Trophoblast cell (in vitro differentiated cells and primary cell): ENCODE measurements at regions not wholly inside any gene's neighbourhood (a gene's known extent, or its start where the extent isn't known, plus 50 kb on each side); places are given as distances from the start of the nearest gene placed in this dataset.

Experiments used
- DNase-seq, 2 donors: peaks; one replicate each; pipeline ENCODE4 v3.0.0-alpha.2; 2016
- H2AFZ ChIP-seq: 2 replicates; pipeline ENCODE4 v1.6.1; 2013; ENCODE audit warnings: low read length, moderate library complexity, mild to moderate bottlenecking; ENCODE audit not compliant: insufficient read depth, poor library complexity
- H2AK5ac ChIP-seq: 2 replicates; pipeline ENCODE4 v1.6.1; 2013; ENCODE audit warnings: mild to moderate bottlenecking, low read length
- H2BK120ac ChIP-seq: 2 replicates; pipeline ENCODE4 v1.6.1; 2013; ENCODE audit warnings: low read length, mild to moderate bottlenecking, moderate library complexity; ENCODE audit not compliant: insufficient read depth, poor library complexity
- H2BK12ac ChIP-seq: 2 replicates; pipeline ENCODE4 v1.6.1; 2013; ENCODE audit warnings: mild to moderate bottlenecking, low read length, moderate library complexity
- H2BK5ac ChIP-seq: 2 replicates; pipeline ENCODE4 v1.6.1; 2013; ENCODE audit warnings: low read length, low read depth, moderate library complexity, mild to moderate bottlenecking; ENCODE audit not compliant: poor library complexity
- H3K14ac ChIP-seq: 2 replicates; pipeline ENCODE4 v1.6.1; 2013; ENCODE audit warnings: mild to moderate bottlenecking, low read length
- H3K18ac ChIP-seq: 2 replicates; pipeline ENCODE4 v1.6.1; 2013; ENCODE audit warnings: mild to moderate bottlenecking, low read length
- H3K23ac ChIP-seq: 2 replicates; pipeline ENCODE4 v1.6.1; 2013; ENCODE audit warnings: low read length
- H3K27ac ChIP-seq: 2 replicates; pipeline ENCODE4 v1.5.1; 2013; ENCODE audit warnings: low read depth, mild to moderate bottlenecking, inconsistent platforms, low read length, moderate library complexity
- H3K27me3 ChIP-seq: 2 replicates; pipeline ENCODE4 v1.6.1; 2013; ENCODE audit warnings: inconsistent platforms, mild to moderate bottlenecking, low read length, moderate library complexity; ENCODE audit not compliant: insufficient read depth
- H3K36me3 ChIP-seq, 2 experiments: 1 replicate in 1 of 2; 2 replicates in 1 of 2; pipeline ENCODE4 v1.6.1; 2013; ENCODE audit warnings: low read length in 2 of 2, mild to moderate bottlenecking in 2 of 2, moderate library complexity in 1 of 2; ENCODE audit not compliant: insufficient read depth in 2 of 2, control insufficient read depth in 1 of 2
- H3K4ac ChIP-seq: 2 replicates; pipeline ENCODE4 v1.6.1; 2013; ENCODE audit warnings: low read depth, mild to moderate bottlenecking, low read length, moderate library complexity
- H3K4me1 ChIP-seq, 2 experiments: 1 replicate in 1 of 2; 2 replicates in 1 of 2; pipeline ENCODE4 v1.6.1; 2013; ENCODE audit warnings: low read length in 2 of 2, mild to moderate bottlenecking in 2 of 2, moderate library complexity in 1 of 2; ENCODE audit not compliant: insufficient read depth in 2 of 2, control insufficient read depth in 1 of 2
- H3K4me2 ChIP-seq: 2 replicates; pipeline ENCODE4 v1.6.1; 2013; ENCODE audit warnings: inconsistent platforms, mild to moderate bottlenecking, low read length, moderate library complexity
- H3K4me3 ChIP-seq: 2 replicates; pipeline ENCODE4 v1.5.1; 2013; ENCODE audit warnings: mild to moderate bottlenecking, low read depth, low read length, inconsistent platforms
- H3K79me1 ChIP-seq: one replicate; pipeline ENCODE4 v1.6.1; 2013; ENCODE audit warnings: low read length
- H3K79me2 ChIP-seq: 2 replicates; pipeline ENCODE4 v1.6.1; 2013; ENCODE audit warnings: low read length, mild to moderate bottlenecking; ENCODE audit not compliant: control insufficient read depth, insufficient read depth, poor library complexity
- H3K9ac ChIP-seq: 2 replicates; pipeline ENCODE4 v1.6.1; 2013; ENCODE audit warnings: mild to moderate bottlenecking, low read length
- H3K9me3 ChIP-seq: 2 replicates; pipeline ENCODE4 v1.6.1; 2013; ENCODE audit warnings: low read depth, mild to moderate bottlenecking, control low read depth, inconsistent platforms, low read length; ENCODE audit not compliant: insufficient read depth
- H4K12ac ChIP-seq: 2 replicates; pipeline ENCODE4 v1.6.1; 2013; ENCODE audit warnings: low read depth, mild to moderate bottlenecking, low read length, moderate library complexity
- H4K8ac ChIP-seq: 2 replicates; pipeline ENCODE4 v1.6.1; 2013; ENCODE audit warnings: low read depth, mild to moderate bottlenecking, low read length, moderate library complexity
- H4K91ac ChIP-seq: one replicate; pipeline ENCODE4 v1.6.1; 2013; ENCODE audit warnings: low read depth, mild to moderate bottlenecking, low read length, moderate library complexity
- WGBS: extraction: QIAGEN DNeasy Blood & Tissue Kit; methylation state at CpG from one replicate; pipeline ENCODE4 v1.1.7; 2013; ENCODE audit warnings: missing lambda C conversion rate; ENCODE audit not compliant: insufficient read length, insufficient coverage; ENCODE audit errors: extremely low coverage; 5-methylcytosine and 5-hydroxymethylcytosine counted together

GRCh38 chr2:144211826-144212225 lies 308.1 kb downstream of the ZEB2 start:
- H3K14ac ChIP-seq: no peak overlapping the region
- H2BK120ac ChIP-seq: no peak overlapping the region
- no peak overlapping the region for H3K23ac ChIP-seq
- no peak overlapping the region for H4K12ac ChIP-seq
- H3K4me2 ChIP-seq: no peak overlapping the region
- no peaks in the 10 kb centered on the region for H3K36me3 ChIP-seq
- H2BK12ac ChIP-seq: no peak overlapping the region
- H4K8ac ChIP-seq: no peak overlapping the region
- no peaks in the 10 kb centered on the region for H3K27me3 ChIP-seq
- no peaks in the 10 kb centered on the region for H3K4me1 ChIP-seq
- no peaks in the 10 kb centered on the region for H3K79me1 ChIP-seq
- no peak overlapping the region for H3K4ac ChIP-seq
- no peak for DNase-seq
- no peak overlapping the region for H3K9ac ChIP-seq
- no peaks in the 10 kb centered on the region for H3K79me2 ChIP-seq
- H2AK5ac ChIP-seq: no peak overlapping the region
- no peak overlapping the region for H3K4me3 ChIP-seq
- H3K18ac ChIP-seq: no peak overlapping the region
- no peak overlapping the region for H2AFZ ChIP-seq
- no CpG with 5 or more reads among the region's 4 CpGs for WGBS
- no peak overlapping the region for H4K91ac ChIP-seq
- H2BK5ac ChIP-seq: no peak overlapping the region
- no peaks in the 10 kb centered on the region for H3K9me3 ChIP-seq
- no peak overlapping the region for H3K27ac ChIP-seq

GRCh38 chr2:144211065-144211464 lies 308.9 kb downstream of the ZEB2 start:
- Histone ChIP-seq H4K12ac (no peak overlapping the region), H3K18ac (no peak overlapping the region), H4K91ac (no peak overlapping the region), H2AFZ (no peak overlapping the region), H2BK5ac (no peak overlapping the region), H2BK120ac (no peak overlapping the region), H4K8ac (no peak overlapping the region), H3K79me1 (no peaks in the 10 kb centered on the region), H2AK5ac (no peak overlapping the region), H2BK12ac (no peak overlapping the region), H3K14ac (no peak overlapping the region), H3K9me3 (no peaks in the 10 kb centered on the region), H3K4me1 (no peaks in the 10 kb centered on the region), H3K4me3 (no peak overlapping the region), H3K79me2 (no peaks in the 10 kb centered on the region), H3K27me3 (no peaks in the 10 kb centered on the region), H3K9ac (no peak overlapping the region), H3K27ac (no peak overlapping the region), H3K4ac (no peak overlapping the region), H3K36me3 (no peaks in the 10 kb centered on the region), H3K4me2 (no peak overlapping the region), H3K23ac (no peak overlapping the region)
- no peak for DNase-seq
- WGBS: no CpG with 5 or more reads among the region's 4 CpGs

- no peak for DNase-seq
- H3K79me2 ChIP-seq: no peaks in the 10 kb centered on the region
- no peak overlapping the region for H3K27ac ChIP-seq
- no peaks in the 10 kb centered on the region for H3K9me3 ChIP-seq
- no peak overlapping the region for H3K23ac ChIP-seq
- no peak overlapping the region for H4K12ac ChIP-seq
- H3K4me2 ChIP-seq: no peak overlapping the region
- no CpG with 5 or more reads among the region's 2 CpGs for WGBS
- no peak overlapping the region for H3K14ac ChIP-seq
- H3K79me1 ChIP-seq: no peaks in the 10 kb centered on the region
- H3K4ac ChIP-seq: no peak overlapping the region
- H3K4me3 ChIP-seq: no peak overlapping the region
- H2AK5ac ChIP-seq: no peak overlapping the region
- H2BK5ac ChIP-seq: no peak overlapping the region
- no peak overlapping the region for H2BK120ac ChIP-seq
- H3K27me3 ChIP-seq: no peaks in the 10 kb centered on the region
- no peak overlapping the region for H4K91ac ChIP-seq
- no peaks in the 10 kb centered on the region for H3K4me1 ChIP-seq
- H3K9ac ChIP-seq: no peak overlapping the region
- no peak overlapping the region for H3K18ac ChIP-seq
- no peak overlapping the region for H2BK12ac ChIP-seq
- H3K36me3 ChIP-seq: no peaks in the 10 kb centered on the region
- no peak overlapping the region for H2AFZ ChIP-seq
- H4K8ac ChIP-seq: no peak overlapping the region
These were observed 309.8 kb downstream of the ZEB2 start for GRCh38 chr2:144210076-144210475.

- no peaks in the 10 kb centered on the region for H3K9me3 ChIP-seq
- H3K18ac ChIP-seq: no peak overlapping the region
- H2BK12ac ChIP-seq: no peak overlapping the region
- no peak overlapping the region for H3K9ac ChIP-seq
- no peaks in the 10 kb centered on the region for H3K79me2 ChIP-seq
- no peaks in the 10 kb centered on the region for H3K79me1 ChIP-seq
- H3K27ac ChIP-seq: no peak overlapping the region
- H2AFZ ChIP-seq: no peak overlapping the region
- no peak overlapping the region for H3K4me3 ChIP-seq
- no peak for DNase-seq
- H3K36me3 ChIP-seq: no peaks in the 10 kb centered on the region
- no peak overlapping the region for H2BK120ac ChIP-seq
- H3K23ac ChIP-seq: no peak overlapping the region
- no peak overlapping the region for H4K8ac ChIP-seq
- H3K14ac ChIP-seq: no peak overlapping the region
- no peak overlapping the region for H4K91ac ChIP-seq
- H3K4me1 ChIP-seq: no peaks in the 10 kb centered on the region
- no peak overlapping the region for H2AK5ac ChIP-seq
- no peak overlapping the region for H3K4me2 ChIP-seq
- no peak overlapping the region for H4K12ac ChIP-seq
- H2BK5ac ChIP-seq: no peak overlapping the region
- no CpG with 5 or more reads among the region's 2 CpGs for WGBS
- no peaks in the 10 kb centered on the region for H3K27me3 ChIP-seq
- no peak overlapping the region for H3K4ac ChIP-seq
These were observed 311.0 kb downstream of the ZEB2 start for GRCh38 chr2:144208924-144209323.
